GM19452 (cell line): ENCODE measurements at regions not wholly inside any gene's neighbourhood (a gene's known extent, or its start where the extent isn't known, plus 50 kb on each side); places are given as distances from the start of the nearest gene placed in this dataset.
A peak's percentile ranks its signal among the peaks of the same experiment; 100 is the strongest.
"Not testable (repeated sequence)": the region's sequence is repeated elsewhere in the genome, so short reads cannot be mapped to it uniquely, and the experiment has no call there.

ENCODE experiments used
- ATAC-seq: cut with Tn5 transposase; IDR thresholded peaks from one replicate; pipeline ENCODE4 v1.9.1; 2021; ENCODE audit not compliant: unreplicated experiment

DNA sequence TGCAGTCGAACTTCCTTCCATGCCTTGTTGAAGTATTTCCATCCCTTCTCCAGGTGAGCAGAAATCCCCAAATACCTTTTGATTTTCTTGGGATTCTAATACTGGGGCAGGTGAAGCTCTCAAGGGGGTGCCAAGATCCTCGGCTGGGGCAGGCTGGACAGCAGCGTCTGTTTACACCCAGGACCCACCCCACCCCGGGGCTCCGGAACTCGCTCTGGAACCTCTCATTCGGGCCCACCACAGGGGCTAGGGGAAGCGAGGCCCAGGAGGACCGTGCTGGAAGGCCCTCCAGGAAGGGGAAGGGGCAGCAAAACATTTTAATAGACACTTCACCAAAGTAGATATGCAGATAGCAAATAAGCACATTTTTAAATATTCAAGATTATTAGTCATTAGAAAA lies 161.9 kb upstream of the GORAB start:
- no peak for ATAC-seq

DNA sequence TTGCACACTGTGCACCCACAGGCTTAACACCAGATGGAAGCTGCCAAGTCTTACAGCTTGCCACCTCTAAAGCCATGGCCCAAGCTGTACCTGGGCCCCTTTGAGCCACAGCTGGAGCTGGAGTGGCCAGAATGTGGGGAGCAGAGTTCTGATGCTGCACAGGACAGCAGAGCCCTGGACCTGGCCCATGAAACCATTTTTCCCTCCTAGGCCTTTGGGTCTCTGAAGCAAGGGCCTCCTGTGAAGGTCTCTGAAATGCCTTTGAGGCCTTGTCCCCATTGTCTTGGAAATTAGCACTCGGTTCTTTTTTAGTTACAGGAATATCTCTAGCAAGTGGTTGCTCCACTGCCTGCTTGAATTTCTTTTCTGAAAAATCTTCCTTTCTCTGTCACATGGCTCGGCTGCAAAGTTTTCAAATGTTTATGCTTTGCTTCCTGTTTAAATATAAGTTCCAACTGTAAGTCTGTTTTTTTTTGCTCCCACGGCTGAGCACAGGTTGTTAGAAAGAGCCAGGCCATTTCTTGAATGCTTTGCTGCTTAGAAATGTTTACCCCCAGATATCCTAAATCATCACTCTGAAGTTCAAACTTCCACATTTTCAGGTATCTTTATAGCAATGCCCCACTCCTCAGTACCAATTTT lies 156.8 kb upstream of the GORAB start:
- no peak for ATAC-seq

DNA sequence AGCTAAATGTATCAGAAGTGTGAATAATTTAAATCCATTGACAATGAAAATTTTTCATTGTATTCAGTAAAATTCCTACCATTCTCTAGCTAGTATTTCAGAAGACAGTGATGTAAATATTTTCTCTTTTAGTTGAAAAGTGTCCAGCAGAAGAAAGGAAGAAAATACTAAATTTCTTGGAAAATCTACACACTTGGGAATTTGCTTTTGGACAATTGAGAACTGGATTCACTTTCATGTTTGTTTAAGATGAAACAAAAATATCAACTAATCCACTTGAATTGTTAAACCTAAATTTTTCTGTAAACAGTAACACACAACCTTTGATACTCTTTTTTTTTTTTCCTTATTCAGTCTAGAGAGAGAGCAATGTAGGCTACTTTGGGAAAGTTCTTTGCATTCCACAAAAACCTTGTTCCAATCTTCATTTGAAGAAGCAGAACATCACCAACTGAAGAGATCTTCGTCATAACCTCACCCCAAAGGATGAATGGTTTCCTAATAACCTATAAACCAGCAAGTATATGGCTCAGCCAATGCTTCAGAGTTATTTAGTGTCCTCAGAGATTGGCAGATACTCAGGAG lies 155.1 kb upstream of the GORAB start:
- no peak for ATAC-seq

DNA sequence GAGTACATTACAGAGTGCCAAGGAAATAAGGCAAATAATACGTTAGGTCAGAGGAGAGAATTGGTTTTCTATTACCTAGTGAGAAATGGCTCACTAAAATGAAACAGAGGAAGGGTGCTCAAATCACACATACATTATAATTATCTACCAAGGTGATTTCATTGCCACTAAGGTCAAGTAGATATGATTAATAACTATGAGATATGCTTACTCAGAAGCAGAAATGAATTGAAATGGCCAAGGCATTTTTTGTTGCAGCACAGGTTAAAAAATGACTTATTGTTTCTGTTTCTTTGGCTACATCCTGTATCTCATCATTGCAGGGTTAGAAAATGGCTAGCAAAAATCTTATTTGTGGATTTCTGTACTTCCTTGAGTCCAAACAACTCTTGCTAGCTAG lies 154.5 kb upstream of the GORAB start:
- peak; percentile 82 for ATAC-seq

DNA sequence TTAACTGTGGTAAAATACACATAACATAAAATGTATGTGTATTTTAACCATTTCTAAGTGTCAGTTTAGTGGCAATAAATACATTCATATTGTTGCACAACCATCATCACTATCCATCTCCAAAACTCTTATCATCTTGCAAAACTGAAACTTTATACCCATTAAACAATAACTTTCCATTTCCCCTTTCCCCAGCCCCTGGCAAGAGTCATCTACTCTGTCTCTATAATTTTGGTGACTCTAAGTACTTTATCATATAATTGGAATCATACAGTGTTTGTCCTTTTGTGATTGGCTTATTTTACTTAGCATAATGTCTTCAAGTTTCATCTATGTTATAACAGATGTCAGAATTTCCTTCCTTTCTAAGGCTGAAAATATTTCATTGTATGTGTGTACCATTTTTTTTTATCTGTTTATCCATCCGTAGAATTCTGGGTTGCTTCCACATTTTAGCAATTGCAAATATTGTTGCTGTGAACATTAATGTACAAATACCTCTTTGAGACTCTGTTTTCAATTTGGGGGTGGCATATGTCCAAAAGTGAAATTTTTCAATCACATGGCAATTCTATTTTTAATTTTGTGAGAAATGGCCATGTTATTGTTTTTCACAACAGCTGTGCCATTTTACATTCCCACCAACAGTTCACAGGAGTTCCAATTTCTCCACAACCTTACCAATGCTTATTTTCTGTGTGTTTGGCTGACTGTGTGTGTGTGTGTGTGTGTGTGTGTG lies 153.9 kb upstream of the GORAB start:
- peak; percentile 47 for ATAC-seq

DNA sequence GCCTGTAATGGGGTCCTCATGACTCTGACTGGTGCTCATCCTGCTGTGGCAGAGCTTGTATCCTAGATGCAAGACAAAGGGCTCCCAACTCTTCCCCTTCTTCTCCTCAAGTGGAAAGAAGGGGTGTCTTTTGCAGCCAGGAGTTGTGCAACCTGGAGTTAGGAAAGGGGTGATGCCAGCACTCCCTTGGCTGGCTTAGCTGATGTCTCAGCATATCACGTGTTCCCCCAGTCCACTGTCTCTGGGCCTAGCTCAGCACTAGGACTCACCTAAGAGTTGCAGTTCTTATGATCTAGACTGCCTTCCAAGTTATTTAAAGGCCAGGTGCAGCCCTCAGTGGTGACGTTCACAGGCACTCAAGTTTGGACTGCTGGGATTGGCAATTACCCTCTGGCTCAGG lies 146.2 kb upstream of the GORAB start:
- ATAC-seq = no peak

DNA sequence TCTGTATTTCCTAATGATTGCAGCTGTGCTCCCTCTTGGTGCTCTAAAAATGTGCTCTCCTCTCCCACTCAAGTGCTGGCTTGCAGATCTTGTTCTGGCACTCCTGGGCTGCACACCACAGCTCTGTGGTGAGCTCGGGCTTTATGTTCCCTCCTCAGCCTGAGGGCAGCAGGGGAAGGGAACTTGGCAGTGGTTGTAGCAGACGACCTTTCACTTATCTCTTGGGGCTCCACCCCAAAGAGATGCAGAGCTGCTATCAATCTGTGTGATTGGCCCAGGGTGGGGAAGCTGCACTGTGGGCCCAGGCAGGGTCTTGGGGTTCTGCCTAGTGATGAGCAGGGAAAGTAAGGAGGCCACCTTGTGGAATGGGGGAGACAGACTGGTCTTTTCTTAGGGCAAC lies 143.5 kb upstream of the GORAB start:
- ATAC-seq = no peak

DNA sequence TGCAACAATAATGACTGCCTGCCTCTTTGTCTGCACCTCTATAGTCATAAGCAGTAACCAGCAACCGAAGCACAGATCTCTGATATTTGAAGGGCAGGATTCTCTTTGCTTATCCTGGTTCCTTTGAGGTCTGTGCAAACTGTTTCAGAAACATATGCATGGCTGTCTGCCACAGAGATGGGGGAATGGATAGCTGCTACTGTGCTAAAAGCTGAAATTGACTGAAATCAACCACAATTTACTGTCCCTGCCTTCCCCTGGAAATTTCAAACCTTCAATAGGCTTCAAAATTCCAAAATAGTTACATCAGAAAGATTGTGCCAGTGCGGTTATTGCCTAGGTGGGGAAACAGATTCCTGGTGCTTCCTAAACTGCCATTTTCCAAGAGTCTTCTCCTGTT lies 136.8 kb upstream of the GORAB start:
- no peak for ATAC-seq

DNA sequence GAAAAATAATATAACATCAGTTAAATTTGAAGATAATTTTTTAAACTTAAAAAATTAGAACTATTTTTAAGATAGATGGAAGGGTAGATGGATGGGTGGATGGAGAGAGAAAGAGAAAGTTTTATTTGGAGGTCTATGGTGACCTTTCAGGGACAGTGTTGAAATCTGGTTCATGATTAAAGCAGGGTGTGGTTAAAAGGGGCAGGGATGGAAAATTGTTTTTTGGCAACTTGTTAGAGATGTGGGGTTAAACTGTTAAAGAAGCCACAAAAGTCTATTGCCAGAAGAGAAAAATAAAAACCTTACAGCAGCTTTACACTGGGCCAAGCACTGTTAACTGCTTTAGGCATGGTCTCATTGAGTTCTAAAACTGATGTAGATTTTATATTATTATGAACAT lies 134.9 kb upstream of the GORAB start:
- no peak for ATAC-seq

DNA sequence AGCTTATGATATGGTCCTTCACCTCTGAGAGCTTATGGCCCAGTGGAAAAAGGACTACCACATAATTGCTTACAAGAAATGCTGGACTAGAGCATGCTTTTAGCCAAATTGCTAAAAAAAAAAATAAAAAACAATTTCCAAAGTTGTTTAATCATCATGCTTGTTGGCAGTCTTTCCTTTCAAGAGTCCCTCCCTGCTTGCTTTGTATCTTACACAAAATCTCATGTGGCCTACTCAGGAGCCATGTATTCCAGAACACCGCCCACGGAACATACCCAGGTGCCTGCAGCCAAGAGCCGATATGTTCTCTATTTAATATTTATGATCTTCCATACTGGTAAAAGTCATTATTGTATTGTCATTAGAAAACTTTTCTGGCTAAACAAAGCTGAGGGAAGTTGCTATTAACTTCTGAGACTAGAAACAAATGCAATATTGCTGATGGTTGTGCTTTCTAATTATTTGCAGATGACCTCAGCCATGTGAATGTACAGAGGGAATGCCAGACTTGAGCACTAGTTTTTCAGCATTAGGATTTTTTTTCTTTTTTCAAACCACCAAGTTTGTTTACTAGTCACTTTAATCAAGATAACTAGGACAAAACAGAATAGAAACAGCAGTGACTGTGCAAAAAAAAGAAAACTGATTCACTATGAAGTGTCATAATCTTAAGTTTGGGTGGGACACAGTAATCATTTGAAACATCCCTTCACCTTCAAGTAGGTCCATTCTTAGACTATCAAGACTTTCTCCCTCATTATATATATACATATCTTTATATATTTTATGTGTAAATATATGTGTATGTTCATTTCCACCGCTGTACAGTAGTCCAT lies 129.3 kb upstream of the GORAB start:
- no peak for ATAC-seq

DNA sequence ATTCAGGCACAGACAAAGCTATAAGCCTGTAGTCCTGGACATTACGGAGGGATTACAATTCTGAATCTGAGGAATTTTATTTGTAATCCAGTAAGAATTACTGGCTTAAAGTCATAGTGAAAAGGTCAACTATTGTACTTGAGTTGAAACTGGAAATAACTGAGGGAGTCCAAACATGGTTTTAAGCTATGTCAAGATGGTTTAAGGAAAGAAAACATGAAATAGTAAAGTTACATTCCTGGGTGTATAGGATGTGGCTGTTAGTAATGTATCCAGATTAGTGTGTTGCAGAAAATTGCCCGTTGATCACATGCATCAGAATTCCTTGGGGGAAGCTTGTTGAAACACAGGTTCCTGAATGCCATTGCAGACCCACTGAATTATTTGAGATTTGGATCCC lies 124.8 kb upstream of the GORAB start:
- ATAC-seq = no peak

DNA sequence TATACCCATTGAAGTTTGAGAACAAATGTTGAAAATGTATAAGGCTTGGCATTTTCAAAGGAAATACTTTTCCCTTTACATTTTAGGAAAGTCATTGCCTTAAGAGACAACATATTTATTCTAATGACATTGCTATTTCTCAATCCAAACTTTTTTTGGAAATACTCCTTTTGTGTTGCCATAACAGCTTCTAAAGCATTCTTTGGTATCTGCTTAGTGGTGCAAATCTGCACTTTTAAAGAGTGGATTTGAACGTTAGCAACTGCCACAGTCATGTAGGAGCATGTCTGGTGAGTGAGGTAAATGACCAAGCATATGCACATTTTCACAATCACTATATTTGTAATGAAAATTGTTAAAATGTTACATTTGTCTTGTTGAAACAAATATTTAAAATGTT lies 124.4 kb upstream of the GORAB start:
- no peak for ATAC-seq

DNA sequence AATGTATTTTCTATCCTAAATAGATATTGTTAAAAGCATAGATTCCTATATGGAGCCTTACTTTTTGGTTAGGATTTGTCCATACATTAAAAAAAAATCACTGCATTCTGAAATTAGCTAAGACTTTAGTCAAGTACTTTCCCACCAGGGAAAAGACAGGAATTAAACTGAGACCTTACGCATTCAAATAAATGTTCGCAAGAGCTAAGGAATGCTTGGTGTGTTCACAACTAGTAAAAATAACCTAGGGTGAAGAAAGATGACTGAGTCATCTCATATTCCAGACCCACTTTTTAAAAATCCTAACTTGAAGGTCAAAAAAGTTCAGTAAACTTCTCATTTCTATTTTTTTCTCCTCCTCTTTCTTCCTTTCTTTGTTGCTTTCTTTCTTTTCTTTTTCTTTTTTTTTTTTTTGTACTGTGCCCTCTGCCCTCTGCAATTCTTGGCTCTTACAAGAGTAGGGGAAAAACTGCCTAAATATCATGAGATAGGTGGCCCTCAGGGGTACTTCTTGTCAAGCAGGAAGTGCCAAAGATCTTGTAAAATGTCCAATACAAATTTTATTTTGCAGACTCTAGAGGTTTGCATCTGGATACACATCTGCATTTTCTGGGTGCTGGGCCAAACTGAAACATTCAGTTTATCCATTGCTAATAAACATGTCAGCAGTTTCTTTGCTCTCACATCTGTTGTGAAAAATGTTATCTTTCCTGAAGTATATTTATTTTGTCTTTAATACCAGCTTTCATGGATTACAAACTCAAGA lies 121.4 kb upstream of the GORAB start:
- no peak for ATAC-seq

DNA sequence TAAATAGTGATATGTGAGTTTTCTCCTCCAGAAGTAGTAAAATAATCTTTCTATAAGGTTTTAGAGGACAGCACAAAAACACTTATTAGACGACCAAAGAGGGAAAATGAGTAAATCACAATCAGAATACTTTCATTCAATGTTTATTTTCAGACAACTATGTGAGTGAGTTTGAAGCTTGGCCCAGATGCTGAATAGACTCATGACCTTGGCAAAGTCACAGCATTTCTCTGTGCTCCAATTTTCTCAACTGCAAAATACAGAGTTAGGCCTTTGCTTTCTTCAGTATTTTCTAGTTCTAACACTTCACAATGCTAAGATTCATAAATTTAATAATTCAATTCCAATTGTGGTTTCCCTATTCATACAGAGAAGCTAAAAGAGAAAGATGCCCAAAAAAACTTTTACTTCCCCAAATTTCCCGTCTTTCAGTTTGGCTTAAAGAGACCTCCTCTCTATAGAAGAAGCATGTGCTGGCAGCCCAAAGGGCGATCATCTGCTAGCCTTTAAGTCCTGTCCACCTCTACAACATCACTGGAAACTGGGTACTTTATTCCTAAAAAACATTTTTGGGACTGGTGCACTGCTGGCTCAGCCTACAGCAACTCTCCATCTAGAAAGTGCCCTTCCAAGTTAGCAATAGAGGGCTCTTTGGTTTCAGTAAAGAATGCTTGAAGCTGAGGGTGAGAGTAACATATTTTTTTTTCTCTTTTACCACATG lies 116.8 kb upstream of the GORAB start:
- ATAC-seq = no peak

DNA sequence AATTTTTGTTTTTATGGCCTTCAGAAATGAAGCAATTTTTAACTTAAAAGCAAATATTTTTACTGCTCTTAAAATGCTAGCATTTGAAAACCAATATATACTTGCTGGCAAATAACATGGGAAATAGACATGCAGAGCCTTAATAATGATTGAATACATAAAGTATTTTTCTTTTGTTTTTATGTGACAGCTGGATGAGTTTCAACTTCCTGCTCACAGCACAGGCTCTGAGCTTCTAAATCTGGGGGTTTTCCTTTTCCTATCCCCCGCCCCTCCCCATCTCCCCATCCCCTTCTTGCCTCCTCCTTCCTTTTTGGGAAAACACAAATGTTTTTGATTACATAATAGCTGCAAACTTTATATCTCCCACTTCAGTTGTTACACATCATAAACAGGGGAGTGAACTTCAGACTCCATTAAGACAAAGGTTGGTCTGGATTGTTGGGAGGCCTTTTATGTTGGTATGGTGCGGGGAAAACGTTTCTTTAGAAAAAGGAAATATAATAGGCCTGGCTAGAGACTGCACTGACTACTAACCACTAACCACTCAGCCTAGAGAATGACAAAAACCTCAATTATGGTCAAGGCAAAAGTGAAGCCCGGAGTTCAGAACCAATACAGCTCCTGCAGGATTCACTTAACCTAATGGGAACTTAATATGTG lies 116.1 kb upstream of the GORAB start:
- ATAC-seq = no peak

DNA sequence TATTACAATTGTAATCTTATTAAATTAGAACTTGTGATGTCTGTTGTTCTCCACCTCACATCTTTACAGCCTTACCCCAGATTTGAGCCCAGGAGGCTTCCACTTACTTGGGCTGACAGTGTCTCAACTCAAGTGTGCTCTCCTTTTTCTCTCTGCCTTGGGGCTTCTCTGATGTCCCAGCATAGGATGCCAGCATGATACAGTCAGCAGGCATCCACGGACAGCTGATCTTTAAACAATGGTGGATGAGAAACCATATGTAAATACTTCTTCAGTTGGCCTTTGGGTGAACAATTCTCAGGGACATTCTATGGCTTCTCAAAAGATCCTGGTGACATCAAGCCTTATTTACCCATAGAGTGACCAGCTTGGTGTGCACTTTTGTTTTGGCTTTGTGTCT lies 107.6 kb upstream of the GORAB start:
- no peak for ATAC-seq

DNA sequence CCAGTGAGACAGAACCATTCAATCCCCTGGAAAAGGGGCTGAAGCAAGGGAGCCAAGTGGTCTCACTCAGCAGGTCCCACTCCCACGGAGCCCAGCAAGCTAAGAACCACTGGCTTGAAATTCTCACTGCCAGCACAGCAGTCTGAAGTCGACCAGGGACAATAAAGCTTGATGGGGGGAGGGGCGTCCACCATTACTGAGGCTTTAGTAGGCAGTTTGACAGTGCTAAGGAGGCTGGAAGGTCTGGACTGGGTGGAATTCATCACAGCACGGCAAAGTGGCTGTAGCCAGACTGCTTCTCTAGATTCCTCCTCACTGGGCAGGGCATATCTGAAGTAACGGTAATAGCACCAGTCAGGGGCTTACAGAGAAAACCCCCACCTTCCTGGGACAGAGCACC lies 105.4 kb upstream of the GORAB start:
- ATAC-seq = no peak

DNA sequence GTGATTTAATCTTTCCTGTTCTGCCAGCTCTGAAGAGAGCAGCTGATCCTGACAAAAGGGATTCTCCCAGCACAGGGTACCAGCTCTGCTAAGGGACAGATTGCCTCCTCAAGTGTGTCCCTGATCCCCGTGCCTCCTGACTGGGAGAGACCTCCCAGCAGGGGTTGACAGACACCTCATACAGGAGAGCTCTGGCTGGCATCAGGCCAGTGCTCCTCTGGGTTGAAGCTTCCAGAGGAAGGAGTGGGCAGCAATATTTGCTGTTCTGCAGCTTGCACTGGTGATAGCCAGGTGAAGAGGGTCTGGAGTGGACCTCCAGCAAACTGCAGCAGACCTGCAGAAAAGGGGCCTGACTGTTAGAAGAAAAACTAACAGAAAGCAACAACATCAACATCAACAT lies 105.0 kb upstream of the GORAB start:
- not testable (repeated sequence) for ATAC-seq

DNA sequence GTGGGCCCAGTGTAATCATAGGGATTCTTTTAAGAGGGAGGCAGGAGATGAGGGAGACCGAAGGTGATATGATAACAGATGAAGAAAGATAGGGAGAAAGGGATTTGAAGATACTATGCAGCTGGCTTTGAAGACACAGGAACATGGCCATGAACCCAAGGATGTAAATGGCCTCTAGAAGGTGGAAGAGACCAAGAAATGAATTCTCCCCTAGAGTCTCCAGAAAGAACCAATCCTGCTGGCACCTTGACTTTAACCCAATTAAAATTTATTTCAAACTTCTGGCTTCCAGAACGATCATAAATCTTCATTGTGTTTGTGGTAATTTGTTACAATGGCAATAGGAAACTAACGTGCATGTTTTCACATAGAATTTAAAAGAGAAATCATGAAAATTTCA lies 95.0 kb upstream of the GORAB start:
- ATAC-seq = no peak

DNA sequence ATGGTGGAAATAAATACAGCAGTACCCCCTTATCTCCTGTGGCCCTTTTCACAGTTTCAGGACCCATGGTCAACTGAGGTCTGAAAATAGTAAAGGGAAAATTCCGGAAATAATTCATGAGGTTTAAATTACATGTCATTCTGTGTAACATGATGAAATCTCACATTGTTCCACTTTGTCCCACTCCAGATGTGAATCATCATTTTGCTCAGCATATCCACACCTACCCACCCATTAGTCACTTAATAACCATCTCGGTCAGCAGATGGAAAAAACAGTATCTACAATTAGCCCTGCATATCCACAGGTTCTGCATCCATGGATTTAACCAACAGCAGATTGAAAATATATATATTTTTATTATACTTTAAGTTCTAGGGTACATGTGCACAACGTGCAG lies 86.9 kb upstream of the GORAB start:
- ATAC-seq = no peak
